GM13977 (cell line): ENCODE measurements at regions not wholly inside any gene's neighbourhood (a gene's known extent, or its start where the extent isn't known, plus 50 kb on each side); places are given as distances from the start of the nearest gene placed in this dataset.

ENCODE experiments used
- DNase-seq: peaks from one replicate; pipeline ENCODE4 v3.0.0; 2012; ENCODE audit warnings: low spot score
- in situ Hi-C: fragments of 300-500 bp; cut with MboI; formaldehyde crosslinking; loops from one replicate; pipeline ENCODE4 v1.12.0; 2022; ENCODE audit warnings: low sequenced_read_pairs, low pct_unique_long_range_greater_than_20kb, mixed read lengths, inconsistent platforms; ENCODE audit not compliant: unreplicated experiment
- TF ChIP-seq, protein P1 (sequence below): IDR thresholded peaks from 2 replicates; pipeline ENCODE4 v1.5.1; 2012; ENCODE audit warnings: mild to moderate bottlenecking, control low read depth; ENCODE audit not compliant: insufficient read depth; ENCODE audit errors: extremely low read depth, missing control alignments

- DNase-seq: no peak
- TF ChIP-seq, protein P1, sequence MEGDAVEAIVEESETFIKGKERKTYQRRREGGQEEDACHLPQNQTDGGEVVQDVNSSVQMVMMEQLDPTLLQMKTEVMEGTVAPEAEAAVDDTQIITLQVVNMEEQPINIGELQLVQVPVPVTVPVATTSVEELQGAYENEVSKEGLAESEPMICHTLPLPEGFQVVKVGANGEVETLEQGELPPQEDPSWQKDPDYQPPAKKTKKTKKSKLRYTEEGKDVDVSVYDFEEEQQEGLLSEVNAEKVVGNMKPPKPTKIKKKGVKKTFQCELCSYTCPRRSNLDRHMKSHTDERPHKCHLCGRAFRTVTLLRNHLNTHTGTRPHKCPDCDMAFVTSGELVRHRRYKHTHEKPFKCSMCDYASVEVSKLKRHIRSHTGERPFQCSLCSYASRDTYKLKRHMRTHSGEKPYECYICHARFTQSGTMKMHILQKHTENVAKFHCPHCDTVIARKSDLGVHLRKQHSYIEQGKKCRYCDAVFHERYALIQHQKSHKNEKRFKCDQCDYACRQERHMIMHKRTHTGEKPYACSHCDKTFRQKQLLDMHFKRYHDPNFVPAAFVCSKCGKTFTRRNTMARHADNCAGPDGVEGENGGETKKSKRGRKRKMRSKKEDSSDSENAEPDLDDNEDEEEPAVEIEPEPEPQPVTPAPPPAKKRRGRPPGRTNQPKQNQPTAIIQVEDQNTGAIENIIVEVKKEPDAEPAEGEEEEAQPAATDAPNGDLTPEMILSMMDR: no peak
- in situ Hi-C loops: no loop called here
Observed at GRCh38 chr2:12896318-12896982, 179.7 kb downstream of the TRIB2 start.

GRCh38 chr2:12897181-12897580, 180.4 kb downstream of the TRIB2 start:
- DNase-seq: no peak
- TF ChIP-seq, protein P1: no peak
- in situ Hi-C loops: no loop called here

GRCh38 chr2:12903272-12903671, 186.5 kb downstream of the TRIB2 start:
- DNase-seq: no peak
- in situ Hi-C loops: no loop called here
- TF ChIP-seq, protein P1: no peak

- DNase-seq: no peak
- in situ Hi-C loops: no loop called here
- TF ChIP-seq, protein P1: no peak
Observed at GRCh38 chr2:12910431-12910830, 193.7 kb downstream of the TRIB2 start.

DNA sequence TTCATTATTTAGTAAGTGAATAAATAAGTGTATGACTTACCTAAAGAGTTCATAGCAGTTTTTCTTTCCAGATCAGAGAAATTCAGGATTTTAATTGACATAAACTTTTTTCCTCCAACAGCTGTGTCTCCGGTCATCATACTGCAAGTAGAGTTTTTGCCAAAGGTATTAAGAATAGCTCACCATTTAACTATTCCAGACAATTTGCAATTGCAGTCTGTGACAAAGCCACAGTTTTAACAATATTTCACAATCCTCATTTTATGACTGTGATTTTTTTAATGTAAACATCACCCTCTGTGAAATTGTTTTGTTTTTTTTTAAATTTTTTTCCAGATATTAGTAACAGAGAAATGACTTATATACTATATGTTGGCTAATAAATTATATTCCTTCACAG, 199.1 kb downstream of the TRIB2 start:
- in situ Hi-C loops: no loop called here
- DNase-seq: no peak
- TF ChIP-seq, protein P1: no peak

- in situ Hi-C loops: no loop called here
- TF ChIP-seq, protein P1: no peak
- no peak for DNase-seq
Observed at GRCh38 chr2:12918138-12918834, 201.6 kb downstream of the TRIB2 start.
